PC-3 (cell line): ENCODE measurements at regions not wholly inside any gene's neighbourhood (a gene's known extent, or its start where the extent isn't known, plus 50 kb on each side); places are given as distances from the start of the nearest gene placed in this dataset.

Experiments used
- CTCF ChIP-seq: fragments of 300-600 bp; sonication (generic); conservative IDR thresholded peaks from 2 replicates; pipeline ENCODE4 v1.5.1; 2017; ENCODE audit warnings: antibody characterized with exemption, low read depth, mild to moderate bottlenecking, low read length
- EZH2 ChIP-seq: fragments of 300-600 bp; sonication (generic); IDR thresholded peaks from one replicate; pipeline ENCODE4 v1.6.1; 2017; ENCODE audit warnings: antibody characterized with exemption, mild to moderate bottlenecking, low read length; ENCODE audit not compliant: unreplicated experiment

- no peak for TF ChIP-seq EZH2
- no peak for TF ChIP-seq CTCF
These were observed 187.9 kb downstream of the CDC14C start for GRCh38 chr7:49112222-49112621.
